ENCODE measurements at regions not wholly inside any gene's neighbourhood (a gene's known extent, or its start where the extent isn't known, plus 50 kb on each side); places are given as distances from the start of the nearest gene placed in this dataset.

- TF ChIP-seq SPI1 (IDR thresholded peaks at IDR 0.05; ENCODE audit: borderline replicate concordance, low read depth): no peak
- TF ChIP-seq POLR2AphosphoS5 (IDR thresholded peaks at IDR 0.05; ENCODE audit: low read depth): no peak
- Histone ChIP-seq H3K27ac (replicated peaks) (no peak overlapping the region), H3K4me3 (replicated peaks; ENCODE audit: insufficient read depth, low read length) (no peak overlapping the region), H3K27me3 (ENCODE audit: insufficient read depth, poor library complexity, severe bottlenecking) (peaks cover 14% of the 10 kb centered on the region)
- DNase-seq (ENCODE audit: low read depth in 1 of 2, low spot score in 1 of 2): no peak
Measured at GRCh38 chr3:13132281-13132680, 59.1 kb upstream of the IQSEC1 start.

DNA sequence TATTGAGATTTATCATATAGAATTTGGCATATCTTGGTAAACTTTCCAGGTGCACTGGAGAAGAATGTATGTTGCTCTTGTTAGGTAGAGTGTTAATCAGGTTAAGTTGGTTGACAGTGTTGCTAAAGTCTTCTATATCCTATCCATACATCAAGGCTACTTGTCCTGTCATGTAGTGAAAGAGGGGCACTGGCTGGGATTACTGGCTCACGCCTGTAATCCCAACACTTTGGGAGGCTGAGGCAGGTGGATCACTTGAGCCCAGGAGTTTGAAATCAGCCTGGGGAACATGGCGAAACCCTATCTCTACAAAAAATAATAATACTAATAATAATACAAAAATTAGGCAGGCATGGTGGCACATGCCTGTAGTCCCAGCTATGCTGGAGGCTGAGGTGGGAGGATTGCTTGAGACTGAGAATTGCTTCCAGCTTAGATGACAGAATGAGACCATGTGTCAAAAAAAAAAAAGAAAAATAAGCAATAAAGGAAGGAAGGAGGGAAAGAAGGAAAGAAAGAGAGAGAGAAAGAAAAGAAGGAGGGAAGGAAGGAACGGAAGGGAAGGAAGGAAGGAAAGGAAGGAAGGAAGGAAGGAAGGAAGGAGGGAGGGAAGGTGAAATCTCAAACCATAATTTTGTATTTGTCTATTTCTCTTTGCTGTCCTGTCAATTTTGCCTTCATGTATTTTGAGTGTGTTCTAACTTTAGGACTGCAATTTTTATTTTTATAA, 57.4 kb upstream of the IQSEC1 start:
- H3K27ac ChIP-seq (replicated peaks): no peak overlapping the region

DNA sequence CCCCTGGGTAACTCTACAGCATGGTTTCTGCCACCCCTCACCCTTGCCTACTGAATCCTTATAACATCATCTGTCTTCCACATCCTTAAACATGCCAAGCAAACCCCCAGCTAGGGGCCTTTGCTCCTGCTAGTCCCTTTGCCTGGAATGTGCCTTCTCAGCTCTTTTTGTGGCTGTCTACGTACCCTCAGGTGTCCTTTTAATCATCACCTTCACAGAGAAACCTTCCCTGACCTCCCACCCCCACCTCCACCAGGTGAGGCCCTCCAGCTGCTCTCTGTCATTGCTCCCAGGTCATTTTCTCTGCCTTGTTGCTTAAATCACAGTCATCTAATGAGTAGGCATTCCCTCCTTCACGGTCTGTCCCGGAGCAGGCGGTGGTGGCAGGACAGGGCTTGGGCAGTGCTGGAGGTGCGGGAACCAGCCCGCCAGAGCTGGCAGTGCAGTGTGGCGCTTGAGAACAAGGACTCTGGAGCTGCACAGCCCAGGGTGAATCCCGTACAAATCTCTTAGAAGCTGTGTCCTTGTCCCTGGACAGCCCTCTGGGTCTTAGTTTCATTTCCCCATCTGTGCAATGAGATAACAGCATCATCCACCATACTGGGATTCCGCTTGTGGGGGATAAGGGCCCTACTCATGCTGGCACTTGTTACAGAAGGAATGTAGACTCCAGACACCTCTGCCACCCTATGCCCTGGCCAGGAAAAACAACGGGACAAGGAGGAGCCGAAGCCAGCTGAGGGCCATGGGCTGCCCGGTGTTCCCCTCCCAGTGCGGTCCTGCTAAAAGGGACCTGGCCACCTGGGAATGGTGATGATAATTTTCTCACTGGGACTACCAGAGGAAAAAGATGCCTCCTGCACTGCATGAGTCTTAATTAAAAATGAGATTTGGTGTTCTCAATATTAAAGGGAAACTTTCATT, 52.1 kb upstream of the IQSEC1 start:
- Histone ChIP-seq H3K27me3 (ENCODE audit: insufficient read depth, poor library complexity, severe bottlenecking) (peaks cover 2% of the 10 kb centered on the region), H3K4me3 (replicated peaks; ENCODE audit: insufficient read depth, low read length) (no peak overlapping the region), H3K27ac (replicated peaks) (no peak overlapping the region)
- no peak for DNase-seq (ENCODE audit: low read depth in 1 of 2, low spot score in 1 of 2)
- TF ChIP-seq, protein P1, sequence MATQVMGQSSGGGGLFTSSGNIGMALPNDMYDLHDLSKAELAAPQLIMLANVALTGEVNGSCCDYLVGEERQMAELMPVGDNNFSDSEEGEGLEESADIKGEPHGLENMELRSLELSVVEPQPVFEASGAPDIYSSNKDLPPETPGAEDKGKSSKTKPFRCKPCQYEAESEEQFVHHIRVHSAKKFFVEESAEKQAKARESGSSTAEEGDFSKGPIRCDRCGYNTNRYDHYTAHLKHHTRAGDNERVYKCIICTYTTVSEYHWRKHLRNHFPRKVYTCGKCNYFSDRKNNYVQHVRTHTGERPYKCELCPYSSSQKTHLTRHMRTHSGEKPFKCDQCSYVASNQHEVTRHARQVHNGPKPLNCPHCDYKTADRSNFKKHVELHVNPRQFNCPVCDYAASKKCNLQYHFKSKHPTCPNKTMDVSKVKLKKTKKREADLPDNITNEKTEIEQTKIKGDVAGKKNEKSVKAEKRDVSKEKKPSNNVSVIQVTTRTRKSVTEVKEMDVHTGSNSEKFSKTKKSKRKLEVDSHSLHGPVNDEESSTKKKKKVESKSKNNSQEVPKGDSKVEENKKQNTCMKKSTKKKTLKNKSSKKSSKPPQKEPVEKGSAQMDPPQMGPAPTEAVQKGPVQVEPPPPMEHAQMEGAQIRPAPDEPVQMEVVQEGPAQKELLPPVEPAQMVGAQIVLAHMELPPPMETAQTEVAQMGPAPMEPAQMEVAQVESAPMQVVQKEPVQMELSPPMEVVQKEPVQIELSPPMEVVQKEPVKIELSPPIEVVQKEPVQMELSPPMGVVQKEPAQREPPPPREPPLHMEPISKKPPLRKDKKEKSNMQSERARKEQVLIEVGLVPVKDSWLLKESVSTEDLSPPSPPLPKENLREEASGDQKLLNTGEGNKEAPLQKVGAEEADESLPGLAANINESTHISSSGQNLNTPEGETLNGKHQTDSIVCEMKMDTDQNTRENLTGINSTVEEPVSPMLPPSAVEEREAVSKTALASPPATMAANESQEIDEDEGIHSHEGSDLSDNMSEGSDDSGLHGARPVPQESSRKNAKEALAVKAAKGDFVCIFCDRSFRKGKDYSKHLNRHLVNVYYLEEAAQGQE (IDR thresholded peaks at IDR 0.05; ENCODE audit: insufficient replicate concordance, low read depth): no peak
- TF ChIP-seq, protein P2, sequence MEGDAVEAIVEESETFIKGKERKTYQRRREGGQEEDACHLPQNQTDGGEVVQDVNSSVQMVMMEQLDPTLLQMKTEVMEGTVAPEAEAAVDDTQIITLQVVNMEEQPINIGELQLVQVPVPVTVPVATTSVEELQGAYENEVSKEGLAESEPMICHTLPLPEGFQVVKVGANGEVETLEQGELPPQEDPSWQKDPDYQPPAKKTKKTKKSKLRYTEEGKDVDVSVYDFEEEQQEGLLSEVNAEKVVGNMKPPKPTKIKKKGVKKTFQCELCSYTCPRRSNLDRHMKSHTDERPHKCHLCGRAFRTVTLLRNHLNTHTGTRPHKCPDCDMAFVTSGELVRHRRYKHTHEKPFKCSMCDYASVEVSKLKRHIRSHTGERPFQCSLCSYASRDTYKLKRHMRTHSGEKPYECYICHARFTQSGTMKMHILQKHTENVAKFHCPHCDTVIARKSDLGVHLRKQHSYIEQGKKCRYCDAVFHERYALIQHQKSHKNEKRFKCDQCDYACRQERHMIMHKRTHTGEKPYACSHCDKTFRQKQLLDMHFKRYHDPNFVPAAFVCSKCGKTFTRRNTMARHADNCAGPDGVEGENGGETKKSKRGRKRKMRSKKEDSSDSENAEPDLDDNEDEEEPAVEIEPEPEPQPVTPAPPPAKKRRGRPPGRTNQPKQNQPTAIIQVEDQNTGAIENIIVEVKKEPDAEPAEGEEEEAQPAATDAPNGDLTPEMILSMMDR (IDR thresholded peaks at IDR 0.05; ENCODE audit: insufficient read depth, low read length): no peak
- TF ChIP-seq GABPA (IDR thresholded peaks at IDR 0.05; ENCODE audit: low read depth): no peak
- no peak for TF ChIP-seq POLR2AphosphoS5 (IDR thresholded peaks at IDR 0.05; ENCODE audit: low read depth)
- TF ChIP-seq SPI1 (IDR thresholded peaks at IDR 0.05; ENCODE audit: borderline replicate concordance, low read depth): no peak

More for the DNA sequence above, 57.4 kb upstream of the IQSEC1 start:
- TF ChIP-seq POLR2AphosphoS5 (IDR thresholded peaks at IDR 0.05; ENCODE audit: low read depth): no peak
- no peak for TF ChIP-seq GABPA (IDR thresholded peaks at IDR 0.05; ENCODE audit: low read depth)
- TF ChIP-seq SPI1 (IDR thresholded peaks at IDR 0.05; ENCODE audit: borderline replicate concordance, low read depth): no peak
- TF ChIP-seq, protein P1 (IDR thresholded peaks at IDR 0.05; ENCODE audit: insufficient replicate concordance, low read depth): no peak
- TF ChIP-seq, protein P2 (IDR thresholded peaks at IDR 0.05; ENCODE audit: insufficient read depth, low read length): no peak
- DNase-seq (ENCODE audit: low read depth in 1 of 2, low spot score in 1 of 2): no peak
- H3K4me3 ChIP-seq (replicated peaks; ENCODE audit: insufficient read depth, low read length): no peak overlapping the region
- H3K27me3 ChIP-seq (ENCODE audit: insufficient read depth, poor library complexity, severe bottlenecking): peaks cover 12% of the 10 kb centered on the region

GRCh38 chr3:13124631-13125030, 51.4 kb upstream of the IQSEC1 start:
- TF ChIP-seq GABPA (IDR thresholded peaks at IDR 0.05; ENCODE audit: low read depth) (no peak), SPI1 (IDR thresholded peaks at IDR 0.05; ENCODE audit: borderline replicate concordance, low read depth) (no peak), POLR2AphosphoS5 (IDR thresholded peaks at IDR 0.05; ENCODE audit: low read depth) (no peak)
- TF ChIP-seq, protein P1 (IDR thresholded peaks at IDR 0.05; ENCODE audit: insufficient replicate concordance, low read depth): no peak
- TF ChIP-seq, protein P2 (IDR thresholded peaks at IDR 0.05; ENCODE audit: insufficient read depth, low read length): no peak
- no peak for DNase-seq (ENCODE audit: low read depth in 1 of 2, low spot score in 1 of 2)
- Histone ChIP-seq H3K27me3 (ENCODE audit: insufficient read depth, poor library complexity, severe bottlenecking) (peaks cover 2% of the 10 kb centered on the region), H3K27ac (replicated peaks) (no peak overlapping the region), H3K4me3 (replicated peaks; ENCODE audit: insufficient read depth, low read length) (no peak overlapping the region)

All from HL-60 (cell line).